Effector memory CD8-positive, alpha-beta T cell (primary cell): ENCODE measurements at regions not wholly inside any gene's neighbourhood (a gene's known extent, or its start where the extent isn't known, plus 50 kb on each side); places are given as distances from the start of the nearest gene placed in this dataset.

Source experiments
- ATAC-seq: fragments of 150-1000 bp; cut with Tn5 transposase; replicated peaks from 2 replicates; pipeline ENCODE4 v1.10.0; 2021; ENCODE audit warnings: mild to moderate bottlenecking, moderate library complexity
- DNase-seq, 3 experiments: peaks; one replicate each; pipeline ENCODE4 v3.0.0; 2021
- H3K27ac Mint-ChIP-seq, 2 donors: one replicate each; pipeline ENCODE4 v1.8.0; 2022; ENCODE audit warnings: mild to moderate bottlenecking in 2 of 2, mixed read lengths in 2 of 2, moderate library complexity in 2 of 2
- H3K27me3 Mint-ChIP-seq, 2 donors: one replicate each; pipeline ENCODE4 v1.8.0; 2022; ENCODE audit warnings: mixed read lengths in 2 of 2
- H3K36me3 Mint-ChIP-seq: one replicate; pipeline ENCODE4 v1.8.0; 2022; ENCODE audit warnings: mild to moderate bottlenecking, moderate library complexity, mixed read lengths; ENCODE audit not compliant: insufficient read depth
- H3K4me1 Mint-ChIP-seq, 2 donors: one replicate each; pipeline ENCODE4 v1.8.0; 2022; ENCODE audit warnings: low read depth in 2 of 2, mixed read lengths in 2 of 2
- H3K4me3 Mint-ChIP-seq, 2 donors: one replicate each; pipeline ENCODE4 v1.8.0; 2022; ENCODE audit warnings: mild to moderate bottlenecking in 2 of 2, mixed read lengths in 2 of 2, moderate library complexity in 2 of 2
- H3K9me3 Mint-ChIP-seq, 2 donors: one replicate each; pipeline ENCODE4 v1.8.0; 2022; ENCODE audit warnings: mixed read lengths in 2 of 2

GRCh38 chr11:119977881-119978280 lies 160.0 kb downstream of the TRIM29 start:
- Mint-ChIP-seq H3K27ac (no peak overlapping the region), H3K36me3 (no peaks in the 10 kb centered on the region), H3K9me3 (peaks cover 0 to 2% of the 10 kb centered on the region in 2 donors), H3K4me3 (no peak overlapping the region), H3K4me1 (no peaks in the 10 kb centered on the region), H3K27me3 (peaks cover 26 to 63% of the 10 kb centered on the region in 2 donors)
- ATAC-seq (no peak), DNase-seq (no peak)

DNA sequence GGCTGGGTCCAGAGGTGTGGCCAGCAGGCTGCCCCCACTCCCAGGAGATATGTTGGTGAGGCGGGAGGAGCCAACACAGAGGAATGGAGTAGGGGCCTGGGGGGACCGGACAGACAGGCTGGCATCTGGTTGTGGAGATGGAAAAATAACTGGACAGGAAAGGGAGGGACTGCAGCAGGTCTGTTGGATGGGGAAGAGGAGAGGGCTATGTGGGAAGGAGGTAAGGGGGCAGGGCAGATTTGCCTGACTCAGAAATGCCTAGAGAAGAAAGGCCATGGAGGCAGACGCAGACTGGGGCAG lies 160.4 kb downstream of the TRIM29 start:
- Mint-ChIP-seq H3K4me3 (no peak overlapping the region), H3K27me3 (peaks cover 26 to 66% of the 10 kb centered on the region in 2 donors), H3K9me3 (peaks cover 0 to 2% of the 10 kb centered on the region in 2 donors), H3K27ac (no peak overlapping the region), H3K4me1 (no peaks in the 10 kb centered on the region), H3K36me3 (no peaks in the 10 kb centered on the region)
- ATAC-seq = no peak
- no peak for DNase-seq

- Mint-ChIP-seq H3K4me1 (no peaks in the 10 kb centered on the region), H3K4me3 (no peak overlapping the region), H3K36me3 (no peaks in the 10 kb centered on the region), H3K27me3 (peaks cover 26 to 66% of the 10 kb centered on the region in 2 donors), H3K9me3 (peaks cover 0 to 2% of the 10 kb centered on the region in 2 donors), H3K27ac (no peak overlapping the region)
- DNase-seq = no peak
- no peak for ATAC-seq
These were observed 160.9 kb downstream of the TRIM29 start for GRCh38 chr11:119976805-119977560.

DNA sequence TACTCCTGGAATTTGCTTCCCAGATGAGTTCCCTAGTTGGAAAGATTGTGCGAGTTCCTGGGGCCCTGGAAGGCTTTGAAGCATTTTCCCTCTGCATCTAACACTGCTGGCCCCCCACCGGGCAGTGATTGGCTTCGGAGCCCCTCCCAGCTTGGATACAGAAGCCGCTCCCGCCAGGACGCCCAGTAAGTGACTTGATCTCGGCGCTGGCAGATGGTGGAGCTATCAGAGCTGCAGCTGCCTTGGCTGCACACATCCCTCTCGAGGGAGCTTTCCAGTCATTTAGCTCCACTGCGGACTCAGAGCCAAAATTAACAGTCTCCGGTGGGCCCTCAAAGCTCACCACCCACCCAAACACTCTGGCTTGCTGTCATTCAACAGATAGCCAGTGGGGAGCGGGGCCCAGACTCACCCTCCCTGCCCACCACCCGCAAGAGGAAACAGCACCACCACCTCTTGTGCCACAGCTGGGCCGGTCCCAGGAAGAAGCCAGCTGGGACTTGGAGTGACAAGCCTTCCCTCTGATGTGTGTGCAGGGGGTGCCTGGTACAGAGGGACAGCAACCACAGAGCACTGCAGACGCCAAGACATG lies 162.3 kb downstream of the TRIM29 start:
- Mint-ChIP-seq H3K9me3 (peaks cover 0 to 2% of the 10 kb centered on the region in 2 donors), H3K27ac (no peak overlapping the region), H3K4me3 (no peak overlapping the region), H3K27me3 (peaks cover 23 to 71% of the 10 kb centered on the region in 2 donors), H3K36me3 (no peaks in the 10 kb centered on the region), H3K4me1 (no peaks in the 10 kb centered on the region)
- DNase-seq = no peak
- no peak for ATAC-seq

DNA sequence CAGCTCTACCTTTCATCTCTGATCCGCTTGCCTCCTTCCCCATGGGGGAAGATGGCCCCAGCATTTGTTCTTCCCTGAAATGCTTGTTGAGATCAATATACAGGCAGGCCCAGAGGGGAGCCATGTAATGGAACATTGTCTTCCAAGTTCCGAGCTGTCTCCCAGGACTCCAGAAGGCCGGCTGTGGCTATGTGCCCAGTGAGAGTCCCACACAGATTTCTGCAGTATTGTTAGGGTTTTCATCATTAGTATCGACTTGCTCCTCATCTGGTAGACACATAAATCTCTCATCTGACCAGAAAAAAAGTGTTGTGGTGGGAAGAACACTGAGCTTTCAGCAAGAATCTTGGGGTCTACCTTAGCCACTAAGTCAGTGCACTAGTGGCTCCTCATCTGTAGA lies 163.4 kb downstream of the TRIM29 start:
- H3K27me3 Mint-ChIP-seq = peaks cover 20 to 67% of the 10 kb centered on the region in 2 donors
- DNase-seq (no peak), ATAC-seq (no peak)
- H3K9me3 Mint-ChIP-seq = peaks cover 0 to 2% of the 10 kb centered on the region in 2 donors
- H3K4me3 Mint-ChIP-seq = no peak overlapping the region
- no peak overlapping the region for H3K27ac Mint-ChIP-seq
- H3K36me3 Mint-ChIP-seq = no peaks in the 10 kb centered on the region
- H3K4me1 Mint-ChIP-seq = no peaks in the 10 kb centered on the region

DNA sequence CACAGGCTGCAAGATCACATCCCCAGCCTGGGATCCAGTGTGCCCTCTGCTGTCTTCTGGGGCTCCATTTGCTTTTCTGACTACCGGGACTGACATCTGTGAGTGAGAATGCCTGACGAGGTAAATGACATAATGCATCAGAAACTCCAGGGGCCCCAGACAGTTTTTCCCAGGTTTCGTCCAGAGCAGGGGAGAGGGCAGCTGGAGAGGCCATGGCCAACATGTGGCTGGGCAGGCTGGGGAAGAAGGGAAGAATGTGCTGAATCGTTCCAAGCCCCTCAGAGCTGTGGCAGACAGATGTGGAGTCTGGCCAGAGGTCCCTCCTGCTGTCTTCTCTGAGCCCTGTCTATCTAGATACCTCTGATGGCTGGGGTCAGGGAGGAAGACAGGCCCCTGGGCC lies 163.9 kb downstream of the TRIM29 start:
- Mint-ChIP-seq H3K27me3 (peaks cover 16 to 62% of the 10 kb centered on the region in 2 donors), H3K4me1 (no peaks in the 10 kb centered on the region), H3K27ac (no peak overlapping the region), H3K36me3 (no peaks in the 10 kb centered on the region), H3K9me3 (peaks cover 0 to 2% of the 10 kb centered on the region in 2 donors), H3K4me3 (no peak overlapping the region)
- no peak for DNase-seq
- ATAC-seq = no peak

DNA sequence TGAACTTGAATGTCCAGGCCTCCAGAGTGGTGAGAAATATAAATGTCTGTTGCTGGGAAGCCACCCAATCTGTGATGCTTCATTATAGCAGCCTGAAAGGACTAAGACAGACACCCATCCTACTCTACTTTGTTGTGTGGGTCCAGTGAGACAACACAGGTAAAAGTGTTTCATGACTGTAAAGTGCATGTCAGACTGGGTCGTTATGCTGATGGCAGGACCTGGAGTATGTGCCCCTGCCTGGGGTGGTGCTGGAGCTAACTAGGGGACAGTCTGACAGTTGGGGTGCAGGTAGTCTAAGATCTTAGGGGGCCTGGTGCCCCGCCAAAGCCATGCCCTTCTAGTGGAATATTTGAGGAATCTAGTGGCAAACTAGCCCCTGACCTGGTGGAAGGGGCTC lies 165.6 kb downstream of the TRIM29 start:
- Mint-ChIP-seq H3K4me3 (no peak overlapping the region), H3K36me3 (no peaks in the 10 kb centered on the region), H3K9me3 (peaks cover 0 to 2% of the 10 kb centered on the region in 2 donors), H3K27me3 (peaks cover 11 to 45% of the 10 kb centered on the region in 2 donors), H3K27ac (no peak overlapping the region), H3K4me1 (no peaks in the 10 kb centered on the region)
- DNase-seq (no peak), ATAC-seq (no peak)

- Mint-ChIP-seq H3K36me3 (no peaks in the 10 kb centered on the region), H3K4me1 (no peaks in the 10 kb centered on the region), H3K27ac (no peak overlapping the region), H3K27me3 (peaks cover 4 to 37% of the 10 kb centered on the region in 2 donors), H3K9me3 (no peaks in the 10 kb centered on the region), H3K4me3 (no peak overlapping the region)
- DNase-seq (no peak), ATAC-seq (no peak)
These were observed 167.2 kb downstream of the TRIM29 start for GRCh38 chr11:119970555-119971304.

- DNase-seq (no peak), ATAC-seq (no peak)
- Mint-ChIP-seq H3K4me1 (no peaks in the 10 kb centered on the region), H3K27ac (no peak overlapping the region), H3K4me3 (no peak overlapping the region), H3K36me3 (no peaks in the 10 kb centered on the region), H3K27me3 (peaks cover 24 to 27% of the 10 kb centered on the region in 2 donors), H3K9me3 (no peaks in the 10 kb centered on the region)
These were observed 173.5 kb downstream of the TRIM29 start for GRCh38 chr11:119964136-119965025.

DNA sequence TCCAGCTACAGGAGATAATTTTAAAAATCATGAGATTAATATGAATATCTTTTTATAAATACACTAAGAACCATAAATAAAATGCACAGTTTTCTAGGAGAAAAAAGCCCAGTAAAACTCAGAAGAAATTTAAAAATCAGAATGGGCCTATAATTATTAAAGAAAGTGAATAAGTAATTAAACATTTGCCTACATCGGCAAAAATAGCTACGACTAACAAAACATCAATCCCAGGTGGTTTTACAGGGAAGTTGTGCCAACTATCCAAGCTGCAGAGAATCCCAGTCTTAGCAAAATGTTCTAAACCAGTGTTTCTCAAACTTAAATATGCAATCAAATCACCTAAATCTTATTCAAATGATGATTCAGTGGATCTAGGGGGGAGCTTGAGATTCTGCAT lies 180.0 kb downstream of the TRIM29 start:
- no peaks in the 10 kb centered on the region for H3K9me3 Mint-ChIP-seq
- H3K4me1 Mint-ChIP-seq = no peaks in the 10 kb centered on the region
- H3K27me3 Mint-ChIP-seq = peaks cover 22 to 34% of the 10 kb centered on the region in 2 donors
- H3K36me3 Mint-ChIP-seq = no peaks in the 10 kb centered on the region
- DNase-seq (no peak), ATAC-seq (no peak)
- no peak overlapping the region for H3K27ac Mint-ChIP-seq
- H3K4me3 Mint-ChIP-seq = no peak overlapping the region

GRCh38 chr11:119952441-119952840 lies 185.5 kb downstream of the TRIM29 start:
- ATAC-seq (no peak), DNase-seq (no peak)
- H3K27ac Mint-ChIP-seq = no peak overlapping the region
- H3K4me3 Mint-ChIP-seq = no peak overlapping the region
- no peaks in the 10 kb centered on the region for H3K4me1 Mint-ChIP-seq
- H3K9me3 Mint-ChIP-seq = no peaks in the 10 kb centered on the region
- H3K36me3 Mint-ChIP-seq = no peaks in the 10 kb centered on the region
- H3K27me3 Mint-ChIP-seq = peaks cover 45 to 68% of the 10 kb centered on the region in 2 donors

- Mint-ChIP-seq H3K36me3 (no peaks in the 10 kb centered on the region), H3K4me1 (no peaks in the 10 kb centered on the region), H3K4me3 (no peak overlapping the region), H3K9me3 (no peaks in the 10 kb centered on the region), H3K27ac (no peak overlapping the region), H3K27me3 (peaks cover 49 to 92% of the 10 kb centered on the region in 2 donors)
- DNase-seq (no peak), ATAC-seq (no peak)
These were observed 194.6 kb downstream of the TRIM29 start for GRCh38 chr11:119943298-119943655.

DNA sequence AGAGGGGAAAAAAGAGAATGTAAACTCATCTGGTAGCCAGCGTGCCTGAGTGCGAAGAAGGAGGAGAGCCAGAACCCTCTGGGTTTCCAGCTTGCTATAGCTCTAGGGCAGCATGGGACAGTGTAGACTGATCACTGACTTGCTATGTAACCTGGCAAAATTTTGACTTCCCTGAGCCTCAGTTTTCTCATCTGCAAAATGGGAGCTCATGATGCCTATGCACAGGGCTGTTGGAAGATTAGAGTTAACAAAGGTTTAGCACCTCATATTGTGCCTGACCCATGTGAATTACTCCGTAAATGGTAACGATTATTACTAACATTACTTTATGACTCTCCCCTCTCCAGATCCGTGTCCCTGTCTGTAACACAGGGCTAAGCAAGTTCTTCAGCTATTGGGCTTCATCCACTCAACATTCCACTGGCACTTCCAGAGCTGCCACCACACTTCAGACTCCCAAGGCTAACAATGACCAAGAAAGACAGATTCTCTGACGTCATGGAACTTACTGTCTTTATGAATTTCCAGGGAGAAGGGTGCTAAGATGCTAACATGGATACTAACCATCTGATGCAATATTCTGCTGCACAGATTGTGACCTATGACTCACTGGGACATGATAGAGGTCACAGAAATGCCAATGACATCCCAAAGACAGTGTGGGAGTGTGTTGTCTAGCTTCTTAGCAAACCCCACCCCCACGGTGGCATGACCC lies 195.2 kb downstream of the TRIM29 start:
- Mint-ChIP-seq H3K4me3 (no peak overlapping the region), H3K4me1 (no peaks in the 10 kb centered on the region), H3K27ac (no peak overlapping the region), H3K9me3 (no peaks in the 10 kb centered on the region), H3K27me3 (peaks cover 44 to 88% of the 10 kb centered on the region in 2 donors), H3K36me3 (no peaks in the 10 kb centered on the region)
- ATAC-seq = no peak
- no peak for DNase-seq
